HAP-1 (cell line): ENCODE measurements at regions not wholly inside any gene's neighbourhood (a gene's known extent, or its start where the extent isn't known, plus 50 kb on each side); places are given as distances from the start of the nearest gene placed in this dataset.

Source experiments
- DNase-seq, 2 experiments: peaks; one replicate each; pipeline ENCODE4 v3.0.0-alpha.2; 2016 to 2020; ENCODE audit warnings: low spot score in 2 of 2
- H3K27me3 ChIP-seq: fragments of 250-450 bp; sonication (Bioruptor Pico); 2 replicates; pipeline ENCODE4 v1.5.1; 2020; ENCODE audit warnings: low read depth, mild to moderate bottlenecking, moderate library complexity
- H3K36me3 ChIP-seq: fragments of 250-450 bp; sonication (Bioruptor Pico); replicated peaks from 2 replicates; pipeline ENCODE4 v1.5.1; 2020; ENCODE audit warnings: mild to moderate bottlenecking
- H3K4me1 ChIP-seq: fragments of 250-450 bp; sonication (Bioruptor Pico); 2 replicates; pipeline ENCODE4 v1.5.1; 2020; ENCODE audit warnings: mild to moderate bottlenecking
- H3K4me3 ChIP-seq: fragments of 250-450 bp; sonication (Bioruptor Pico); 2 replicates; pipeline ENCODE4 v1.5.1; 2020; ENCODE audit warnings: mild to moderate bottlenecking, moderate library complexity
- H3K9me3 ChIP-seq: fragments of 250-450 bp; sonication (Bioruptor Pico); 2 replicates; pipeline ENCODE4 v1.5.1; 2020; ENCODE audit warnings: mild to moderate bottlenecking, moderate library complexity
- in situ Hi-C: fragments of 300-500 bp; cut with MboI; formaldehyde crosslinking; loops from 3 replicates; pipeline ENCODE4 v1.14.3; 2020; ENCODE audit warnings: low sequenced_read_pairs, inconsistent platforms, mixed read lengths

DNA sequence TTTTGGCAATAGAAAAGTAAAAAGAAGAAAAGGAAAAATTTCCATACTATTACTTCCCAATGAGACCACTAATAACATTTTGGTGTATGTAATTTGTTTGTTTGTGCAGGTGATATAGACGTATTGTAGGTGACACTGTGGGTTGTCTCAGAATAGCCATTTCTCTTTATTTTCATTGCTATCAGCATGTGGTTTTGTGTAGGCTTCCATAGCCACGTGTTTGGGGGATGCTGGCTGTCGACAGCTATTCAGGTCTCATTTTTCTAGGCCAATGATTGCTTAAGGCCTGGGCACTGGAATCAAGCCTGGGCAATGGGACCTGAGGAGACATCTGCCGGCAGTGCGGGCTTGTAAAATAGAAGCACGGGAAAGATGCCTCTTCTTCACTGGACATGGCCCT lies 71.0 kb upstream of the KCTD1 start:
- Histone ChIP-seq H3K9me3 (peaks cover 5% of the 10 kb centered on the region), H3K4me1 (peaks cover 5% of the 10 kb centered on the region), H3K27me3 (no peaks in the 10 kb centered on the region), H3K36me3 (no peaks in the 10 kb centered on the region), H3K4me3 (no peak overlapping the region)
- in situ Hi-C loops, result no loop called here
- DNase-seq, result no peak

DNA sequence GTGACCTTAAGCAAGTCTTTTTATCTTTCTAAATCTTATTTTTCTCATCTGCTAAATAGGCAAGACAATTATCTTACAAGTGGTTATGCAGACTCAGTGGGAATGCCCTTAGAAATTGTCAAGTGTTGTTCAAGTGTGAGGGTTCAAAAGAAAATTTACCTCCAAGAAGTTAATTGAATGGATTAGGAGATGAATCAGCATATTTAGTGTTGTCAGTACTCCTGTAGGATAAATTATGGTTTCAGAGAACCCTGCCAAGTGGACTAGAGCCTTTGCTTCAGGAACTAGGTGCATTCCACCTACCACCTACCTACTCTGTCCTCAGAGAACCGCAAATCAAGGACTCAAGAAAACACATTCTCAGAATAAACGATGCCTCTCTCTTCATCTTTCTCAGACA lies 69.8 kb upstream of the KCTD1 start:
- Histone ChIP-seq H3K4me3 (no peak overlapping the region), H3K9me3 (no peaks in the 10 kb centered on the region), H3K36me3 (no peaks in the 10 kb centered on the region), H3K4me1 (peaks cover 5% of the 10 kb centered on the region), H3K27me3 (no peaks in the 10 kb centered on the region)
- no peak for DNase-seq
- in situ Hi-C loops, result no loop called here

GRCh38 chr18:26617151-26617554 lies 68.8 kb upstream of the KCTD1 start:
- Histone ChIP-seq H3K27me3 (no peaks in the 10 kb centered on the region), H3K4me3 (no peak overlapping the region), H3K36me3 (no peaks in the 10 kb centered on the region), H3K9me3 (no peaks in the 10 kb centered on the region), H3K4me1 (peaks cover 5% of the 10 kb centered on the region)
- DNase-seq, result no peak
- in situ Hi-C loops, result no loop called here

DNA sequence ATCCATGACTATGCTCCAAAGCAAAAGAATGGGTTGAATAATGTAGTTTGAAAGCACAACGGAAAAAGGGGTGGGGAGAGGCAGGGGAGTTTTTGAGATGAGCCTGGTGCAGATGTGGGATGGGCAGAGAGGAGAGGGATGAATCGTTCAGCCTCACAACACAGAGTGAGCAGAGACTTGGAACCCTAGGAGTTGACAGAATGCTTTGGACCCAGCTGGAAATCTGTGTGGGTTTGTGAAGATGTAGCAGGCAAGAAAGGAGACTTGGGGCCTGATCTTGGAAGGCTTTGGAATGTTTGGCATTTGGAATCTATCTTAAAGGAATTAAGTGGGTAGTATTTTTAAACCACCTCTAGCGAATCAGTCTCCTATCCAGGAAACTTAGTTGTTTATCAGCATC lies 66.0 kb upstream of the KCTD1 start:
- no peak for DNase-seq
- peaks cover 5% of the 10 kb centered on the region for H3K27me3 ChIP-seq
- H3K4me3 ChIP-seq, result no peak overlapping the region
- H3K9me3 ChIP-seq, result no peaks in the 10 kb centered on the region
- no peaks in the 10 kb centered on the region for H3K36me3 ChIP-seq
- in situ Hi-C loops, result no loop called here
- H3K4me1 ChIP-seq, result no peaks in the 10 kb centered on the region
